Tongue (tissue), 1 donor: ENCODE measurements at regions not wholly inside any gene's neighbourhood (a gene's known extent, or its start where the extent isn't known, plus 50 kb on each side); places are given as distances from the start of the nearest gene placed in this dataset.
"Not testable (repeated sequence)": the region's sequence is repeated elsewhere in the genome, so short reads cannot be mapped to it uniquely, and the experiment has no call there.

Source experiments
- DNase-seq: peaks from one replicate; pipeline ENCODE4 v3.0.0-alpha.2; 2015

GRCh38 chr7:73170902-73171301 is 85.1 kb upstream of the SPDYE9 start:
- not testable (repeated sequence) for DNase-seq

DNA sequence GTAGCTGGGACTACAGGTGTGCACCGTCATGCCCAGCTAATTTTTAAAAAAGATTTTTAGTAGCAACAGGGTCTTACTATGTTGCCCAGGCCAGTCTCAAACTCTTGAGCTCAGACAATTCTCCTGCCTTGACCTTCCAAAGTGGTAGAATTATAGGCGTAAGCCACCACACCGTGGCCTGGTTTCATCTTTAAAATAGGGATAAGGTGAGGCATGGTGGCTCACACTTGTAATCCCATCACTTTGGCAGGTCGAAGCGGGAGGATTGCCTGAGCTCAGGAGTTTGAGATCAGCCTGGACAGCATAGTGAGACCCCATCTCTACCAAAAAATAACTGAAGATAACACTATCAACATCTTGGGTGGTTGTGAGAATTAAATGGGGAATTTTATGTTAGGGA is 84.6 kb upstream of the SPDYE9 start:
- DNase-seq, result not testable (repeated sequence)

GRCh38 chr7:73166152-73166551 is 80.3 kb upstream of the SPDYE9 start:
- DNase-seq, result not testable (repeated sequence)

GRCh38 chr7:73162680-73163079 is 76.8 kb upstream of the SPDYE9 start:
- DNase-seq, result not testable (repeated sequence)

DNA sequence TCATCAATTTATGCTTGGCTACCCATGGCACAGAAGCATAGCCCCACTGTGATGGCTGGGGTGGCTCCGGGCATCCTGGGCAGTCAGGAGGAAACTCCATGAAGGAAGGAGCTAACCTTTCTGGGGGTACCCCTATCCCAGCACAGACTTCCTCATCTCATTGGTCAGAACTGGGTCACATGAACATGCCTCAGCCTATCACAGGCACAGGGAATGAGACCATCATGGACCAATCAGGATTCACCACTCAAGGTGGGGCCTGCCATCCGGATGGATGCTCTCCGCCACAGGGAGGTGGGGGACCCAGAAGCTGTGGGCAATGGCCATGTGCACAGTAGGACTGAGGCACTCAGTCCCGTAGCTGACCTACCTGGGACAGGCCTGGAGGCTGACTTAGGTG is 75.9 kb upstream of the SPDYE9 start:
- not testable (repeated sequence) for DNase-seq

DNA sequence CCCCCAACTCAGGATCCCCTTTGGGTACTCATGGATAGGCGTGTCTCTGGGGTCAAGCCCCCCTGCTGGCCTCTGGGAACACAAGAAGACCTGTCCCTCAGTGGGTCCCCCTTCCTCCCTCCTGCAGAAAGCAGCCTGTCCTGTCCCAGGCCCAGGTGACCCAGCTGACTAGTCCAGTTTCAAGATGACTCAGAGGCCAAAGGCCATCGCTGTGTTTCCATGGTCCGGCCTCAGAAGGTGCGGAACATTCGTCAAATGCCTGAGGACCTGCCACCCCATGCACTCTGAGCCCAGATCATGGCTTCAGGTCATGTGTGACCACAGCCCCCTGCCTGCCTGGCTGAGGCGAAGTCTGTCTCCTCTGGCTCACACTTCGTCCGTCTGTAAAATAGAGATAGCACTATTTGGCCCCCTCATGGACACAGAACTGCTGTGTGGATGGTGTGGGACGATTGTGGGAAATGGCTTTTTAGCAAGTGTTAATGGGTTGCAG is 71.4 kb upstream of the SPDYE9 start:
- not testable (repeated sequence) for DNase-seq

- not testable (repeated sequence) for DNase-seq
These were observed 70.8 kb upstream of the SPDYE9 start for GRCh38 chr7:73156510-73157168.

DNA sequence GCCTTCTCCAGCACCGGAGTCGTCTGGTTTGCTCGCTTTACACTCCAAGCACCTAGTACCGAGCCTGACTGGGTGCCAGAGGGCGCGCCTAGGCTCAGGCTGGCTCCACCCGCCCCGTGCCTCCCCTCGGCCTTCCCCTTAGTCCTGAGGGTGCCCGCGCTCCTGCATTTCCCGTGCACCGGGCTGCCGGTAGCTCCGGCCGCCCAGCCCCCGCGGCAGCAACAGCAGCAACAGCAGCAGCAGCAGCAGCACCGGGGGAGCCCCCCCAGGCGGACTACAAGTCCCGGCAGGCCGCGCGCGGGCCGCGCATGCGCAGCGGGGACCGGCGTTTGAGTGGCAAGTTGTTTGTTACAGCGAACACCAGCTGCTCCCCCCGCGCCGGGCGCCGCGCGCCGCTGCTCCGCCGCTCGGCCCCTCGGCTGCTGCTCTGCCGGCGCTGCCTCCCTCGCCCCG is 68.8 kb upstream of the SPDYE9 start:
- peak; percentile 86 for DNase-seq

DNA sequence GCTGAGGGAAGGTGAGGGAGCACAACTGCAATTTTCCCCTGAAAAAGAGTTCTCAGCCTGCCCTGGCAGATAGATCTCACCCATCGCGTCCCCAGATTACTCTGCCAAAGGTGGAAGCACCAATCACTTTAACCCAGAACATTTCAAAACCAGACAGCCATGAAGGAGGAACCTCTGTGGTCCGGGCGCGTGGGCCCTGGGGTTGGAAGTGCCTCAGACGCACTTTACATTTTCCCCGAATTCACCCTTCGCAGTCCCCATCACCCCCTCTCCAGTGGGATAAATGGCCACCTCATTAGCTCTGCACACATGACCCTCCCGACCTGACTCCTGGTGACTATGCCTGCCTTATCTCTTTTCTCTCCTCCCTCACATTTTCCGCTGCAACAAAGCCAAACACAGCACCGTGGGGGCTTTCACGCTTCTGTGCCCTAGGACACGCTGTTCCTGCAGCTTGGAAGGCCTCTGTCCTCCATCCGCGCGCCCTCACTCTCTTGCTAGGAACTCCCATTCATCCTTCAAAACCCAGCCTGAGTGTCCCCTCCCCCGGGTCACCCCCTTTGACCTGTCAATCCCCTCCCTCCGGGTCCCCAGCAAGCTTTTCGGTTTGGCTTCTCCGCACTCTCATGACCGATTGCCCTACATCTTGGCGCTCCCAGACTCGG is 68.2 kb upstream of the SPDYE9 start:
- DNase-seq, result not testable (repeated sequence)

DNA sequence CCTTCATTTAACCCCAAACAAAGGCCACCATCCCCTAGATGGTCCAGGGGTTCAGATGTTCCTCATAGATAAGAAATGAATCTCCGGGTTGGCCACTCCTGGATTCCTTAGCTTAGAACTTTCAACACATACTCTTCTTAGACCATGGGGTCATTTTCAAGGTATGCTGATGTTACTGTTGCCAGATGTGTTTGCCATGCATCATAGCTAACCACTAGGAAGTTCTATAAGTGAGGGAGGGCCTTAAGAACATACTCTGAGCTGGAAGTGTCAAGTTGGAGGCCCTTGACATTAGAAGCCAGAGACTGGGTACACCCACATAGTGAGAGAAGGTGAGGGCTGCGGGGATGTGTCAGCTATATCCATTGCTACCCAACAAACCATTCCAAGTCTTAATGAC is 62.7 kb upstream of the SPDYE9 start:
- not testable (repeated sequence) for DNase-seq

- not testable (repeated sequence) for DNase-seq
These were observed 61.8 kb upstream of the SPDYE9 start for GRCh38 chr7:73147681-73148080.

DNA sequence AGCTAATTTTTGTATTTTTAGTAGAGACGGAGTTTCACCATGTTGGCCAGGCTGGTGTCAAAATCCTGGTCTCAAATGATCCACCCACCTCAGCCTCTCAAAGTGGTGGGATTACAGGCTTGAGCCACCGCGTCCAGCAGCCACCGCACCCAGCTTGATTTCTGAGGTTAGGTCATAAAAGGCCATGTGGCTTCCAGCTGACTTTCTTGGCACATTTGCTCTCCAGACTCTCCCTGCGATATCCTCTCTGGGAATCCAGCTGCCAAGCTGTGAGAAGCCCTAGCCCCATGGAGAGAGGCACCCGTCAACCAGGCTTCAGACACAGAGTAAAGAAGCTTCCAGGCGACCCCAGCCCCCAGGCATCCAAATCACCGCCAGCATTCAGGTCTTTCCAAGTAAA is 58.2 kb upstream of the SPDYE9 start:
- not testable (repeated sequence) for DNase-seq

GRCh38 chr7:73137922-73138321 is 52.1 kb upstream of the SPDYE9 start:
- DNase-seq, result not testable (repeated sequence)
